Left lung (tissue), 4 donors: ENCODE measurements at regions not wholly inside any gene's neighbourhood (a gene's known extent, or its start where the extent isn't known, plus 50 kb on each side); places are given as distances from the start of the nearest gene placed in this dataset.
A peak's percentile ranks its signal among the peaks of the same experiment; 100 is the strongest.

Source experiments
- ATAC-seq: fragments of 200-7000 bp; cut with Tn5 transposase; one replicate; pipeline ENCODE4 v1.9.1; 2020; ENCODE audit warnings: moderate library complexity
- DNase-seq, 4 donors: peaks; one replicate each; pipeline ENCODE4 v3.0.0-alpha.2; 2013 to 2020
- H3K27ac ChIP-seq, 2 donors: fragments of 200-600 bp; sonication (generic) in 1 of 2; one replicate each; pipeline versions ENCODE4 v1.5.0 to v1.8.0; 2020 to 2021
- H3K27me3 ChIP-seq, 2 donors: fragments of 200-600 bp; sonication (generic) in 1 of 2; one replicate each; pipeline versions ENCODE4 v1.5.0 to v1.8.0; 2020 to 2021
- H3K36me3 ChIP-seq, 2 donors: fragments of 200-600 bp; sonication (generic) in 1 of 2; one replicate each; pipeline versions ENCODE4 v1.5.0 to v1.8.0; 2020 to 2021
- H3K4me1 ChIP-seq, 2 donors: fragments of 200-600 bp; one replicate each; pipeline ENCODE4 v1.8.0; 2021
- H3K4me3 ChIP-seq, 2 donors: fragments of 200-600 bp; sonication (generic) in 1 of 2; one replicate each; pipeline versions ENCODE4 v1.5.0 to v1.8.0; 2020 to 2021; ENCODE audit warnings: mild to moderate bottlenecking in 1 of 2
- H3K9me3 ChIP-seq, 2 donors: fragments of 200-600 bp; sonication (generic) in 1 of 2; one replicate each; pipeline versions ENCODE4 v1.5.0 to v1.8.0; 2020 to 2021
- CTCF ChIP-seq, 2 donors: fragments of 200-600 bp; sonication (generic) in 1 of 2; IDR thresholded peaks; one replicate each; pipeline versions ENCODE4 v1.5.0 to v1.8.0; 2021; ENCODE audit warnings: antibody characterized with exemption in 2 of 2
- intact Hi-C, 2 donors: fragments of 100-400 bp; cut with DNase I; formaldehyde crosslinking; loops; one replicate each; pipeline versions ENCODE4 v1.11.2 to v1.14.2; 2022
- donor health status: DM: no; HTN: yes; CAD: no.
- donor health status: DM: no; HTN: no; CAD: no.

GRCh38 chr5:148012801-148013200, 51.0 kb upstream of the SPINK5 start:
- ATAC-seq: no peak
- Histone ChIP-seq H3K27ac (no peak overlapping the region), H3K27me3 (no peaks in the 10 kb centered on the region), H3K4me1 (no peaks in the 10 kb centered on the region), H3K36me3 (no peaks in the 10 kb centered on the region), H3K9me3 (no peaks in the 10 kb centered on the region), H3K4me3 (no peak overlapping the region)
- TF ChIP-seq CTCF (IDR thresholded peaks at IDR 0.05): no peak
- intact Hi-C loops: no loop called here
- DNase-seq: no peak

- Histone ChIP-seq H3K9me3 (no peaks in the 10 kb centered on the region), H3K36me3 (no peaks in the 10 kb centered on the region), H3K27ac (no peak overlapping the region), H3K27me3 (no peaks in the 10 kb centered on the region), H3K4me1 (no peaks in the 10 kb centered on the region), H3K4me3 (no peak overlapping the region)
- intact Hi-C loops: no loop called here
- ATAC-seq (no peak), DNase-seq (no peak)
- no peak for TF ChIP-seq CTCF (IDR thresholded peaks at IDR 0.05)
Measured at GRCh38 chr5:148011398-148012137, 52.2 kb upstream of the SPINK5 start.

- H3K9me3 ChIP-seq: peaks cover 0 to 26% of the 10 kb centered on the region in 2 donors
- DNase-seq: peak in 1 of 4 donors; percentile 19
- intact Hi-C loops: no loop called here
Measured at GRCh38 chr5:148005788-148006520, 57.8 kb upstream of the SPINK5 start.

GRCh38 chr5:148003226-148003625, 60.6 kb upstream of the SPINK5 start:
- H3K36me3 ChIP-seq: no peaks in the 10 kb centered on the region
- intact Hi-C loops: no loop called here
- H3K4me1 ChIP-seq: no peaks in the 10 kb centered on the region
- no peak for DNase-seq
- H3K27me3 ChIP-seq: no peaks in the 10 kb centered on the region
- no peak overlapping the region for H3K27ac ChIP-seq
- no peak for ATAC-seq
- H3K9me3 ChIP-seq: peaks cover 0 to 38% of the 10 kb centered on the region in 2 donors
- no peak overlapping the region for H3K4me3 ChIP-seq
- TF ChIP-seq CTCF (IDR thresholded peaks at IDR 0.05): no peak

More at GRCh38 chr5:148005788-148006520, 57.8 kb upstream of the SPINK5 start:
- Histone ChIP-seq H3K4me1 (no peaks in the 10 kb centered on the region), H3K27ac (no peak overlapping the region), H3K4me3 (no peak overlapping the region), H3K36me3 (no peaks in the 10 kb centered on the region), H3K27me3 (no peaks in the 10 kb centered on the region)
- TF ChIP-seq CTCF (IDR thresholded peaks at IDR 0.05): no peak
- no peak for ATAC-seq

- Histone ChIP-seq H3K27me3 (no peaks in the 10 kb centered on the region), H3K9me3 (peaks cover 0 to 38% of the 10 kb centered on the region in 2 donors), H3K4me3 (no peak overlapping the region), H3K4me1 (no peaks in the 10 kb centered on the region), H3K36me3 (no peaks in the 10 kb centered on the region), H3K27ac (no peak overlapping the region)
- intact Hi-C loops: no loop called here
- DNase-seq (no peak), ATAC-seq (no peak)
- no peak for TF ChIP-seq CTCF (IDR thresholded peaks at IDR 0.05)
Measured at GRCh38 chr5:148002451-148002850, 61.3 kb upstream of the SPINK5 start.
